MCF 10A (cell line): ENCODE measurements at regions not wholly inside any gene's neighbourhood (a gene's known extent, or its start where the extent isn't known, plus 50 kb on each side); places are given as distances from the start of the nearest gene placed in this dataset.

ENCODE experiments used
- BruUV-seq: library from RNA; stranded (reverse); fragments of 400-500 nt; replicated peaks from 2 replicates; lab custom pipeline; 2021; lab: Mats Ljungman, UMichigan
- CTCF ChIA-PET: fragments of 300-600 bp; sonication (Branson Sonifier 250); formaldehyde crosslinking; extraction: SDS; loops from one replicate; lab custom pipeline; 2021; ENCODE audit warnings: antibody characterized with exemption, inconsistent platforms; lab: Yijun Ruan, JAX
- POLR2A ChIA-PET: fragments of 300-600, 350-650 bp; sonication (Branson Sonifier 250); formaldehyde crosslinking; extraction: SDS; loops from one replicate; lab custom pipeline; 2020; ENCODE audit warnings: antibody characterized with exemption, inconsistent platforms; lab: Yijun Ruan, JAX
- DNase-seq: peaks from one replicate; pipeline ENCODE4 v3.0.0-alpha.2; 2018; ENCODE audit not compliant: unreplicated experiment
- H3K27ac Mint-ChIP-seq: one replicate; pipeline ENCODE4 v1.8.0; 2022; ENCODE audit warnings: mild to moderate bottlenecking, low read depth, mixed read lengths; ENCODE audit not compliant: unreplicated experiment
- H3K27me3 Mint-ChIP-seq: one replicate; pipeline ENCODE4 v1.8.0; 2022; ENCODE audit warnings: mixed read lengths; ENCODE audit not compliant: insufficient read depth, unreplicated experiment
- H3K36me3 Mint-ChIP-seq: one replicate; pipeline ENCODE4 v1.8.0; 2022; ENCODE audit warnings: mild to moderate bottlenecking, moderate library complexity, mixed read lengths; ENCODE audit not compliant: insufficient read depth, unreplicated experiment
- H3K4me1 Mint-ChIP-seq: one replicate; pipeline ENCODE4 v1.8.0; 2022; ENCODE audit warnings: mixed read lengths; ENCODE audit not compliant: insufficient read depth, unreplicated experiment
- H3K4me3 Mint-ChIP-seq: one replicate; pipeline ENCODE4 v1.8.0; 2022; ENCODE audit warnings: mild to moderate bottlenecking, moderate library complexity, mixed read lengths; ENCODE audit not compliant: unreplicated experiment
- H3K9me3 Mint-ChIP-seq: one replicate; pipeline ENCODE4 v1.8.0; 2022; ENCODE audit warnings: mixed read lengths; ENCODE audit not compliant: unreplicated experiment
- intact Hi-C: fragments of 100-400 bp; cut with micrococcal nuclease; formaldehyde crosslinking; loops from 2 replicates; pipeline ENCODE4 v1.14.1; 2022
- TF ChIP-seq, protein P1 (sequence below): fragments of 200-600 bp; IDR thresholded peaks from one replicate; pipeline ENCODE4 v1.8.0; 2022; ENCODE audit warnings: antibody characterized with exemption, mild to moderate bottlenecking; ENCODE audit not compliant: unreplicated experiment

DNA sequence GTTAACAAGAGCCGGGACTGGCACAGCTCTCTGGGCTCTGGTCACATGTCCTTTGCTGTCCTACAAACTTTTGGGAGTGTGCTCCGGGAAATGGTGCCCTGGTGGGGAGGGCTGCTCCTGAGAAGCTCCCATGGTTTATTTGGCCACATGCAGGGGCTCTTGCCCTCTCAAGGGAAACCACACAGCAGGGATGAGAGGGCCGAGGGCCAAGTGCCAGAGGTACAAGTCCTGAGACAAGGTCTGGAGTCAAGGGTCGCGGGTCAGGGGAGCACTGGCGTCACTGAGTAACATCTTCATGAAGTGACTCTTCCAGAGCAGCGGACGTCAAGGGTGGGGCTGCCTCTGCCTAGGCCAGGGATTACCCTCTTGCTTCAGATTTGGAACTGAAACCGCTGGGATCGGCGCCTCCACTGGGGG is 1160.6 kb downstream of the TBC1D22A start:
- intact Hi-C loops, result no loop called here
- H3K4me1 Mint-ChIP-seq, result no peaks in the 10 kb centered on the region
- no peaks in the 10 kb centered on the region for H3K27me3 Mint-ChIP-seq
- H3K4me3 Mint-ChIP-seq, result no peak overlapping the region
- H3K36me3 Mint-ChIP-seq, result no peaks in the 10 kb centered on the region
- TF ChIP-seq, protein P1, sequence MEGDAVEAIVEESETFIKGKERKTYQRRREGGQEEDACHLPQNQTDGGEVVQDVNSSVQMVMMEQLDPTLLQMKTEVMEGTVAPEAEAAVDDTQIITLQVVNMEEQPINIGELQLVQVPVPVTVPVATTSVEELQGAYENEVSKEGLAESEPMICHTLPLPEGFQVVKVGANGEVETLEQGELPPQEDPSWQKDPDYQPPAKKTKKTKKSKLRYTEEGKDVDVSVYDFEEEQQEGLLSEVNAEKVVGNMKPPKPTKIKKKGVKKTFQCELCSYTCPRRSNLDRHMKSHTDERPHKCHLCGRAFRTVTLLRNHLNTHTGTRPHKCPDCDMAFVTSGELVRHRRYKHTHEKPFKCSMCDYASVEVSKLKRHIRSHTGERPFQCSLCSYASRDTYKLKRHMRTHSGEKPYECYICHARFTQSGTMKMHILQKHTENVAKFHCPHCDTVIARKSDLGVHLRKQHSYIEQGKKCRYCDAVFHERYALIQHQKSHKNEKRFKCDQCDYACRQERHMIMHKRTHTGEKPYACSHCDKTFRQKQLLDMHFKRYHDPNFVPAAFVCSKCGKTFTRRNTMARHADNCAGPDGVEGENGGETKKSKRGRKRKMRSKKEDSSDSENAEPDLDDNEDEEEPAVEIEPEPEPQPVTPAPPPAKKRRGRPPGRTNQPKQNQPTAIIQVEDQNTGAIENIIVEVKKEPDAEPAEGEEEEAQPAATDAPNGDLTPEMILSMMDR, result no peak
- POLR2A ChIA-PET, result no interaction called here
- CTCF ChIA-PET, result no interaction called here
- BruUV-seq, result no TSS peak
- peaks cover 42% of the 10 kb centered on the region for H3K9me3 Mint-ChIP-seq
- no peak for DNase-seq
- no peak overlapping the region for H3K27ac Mint-ChIP-seq

DNA sequence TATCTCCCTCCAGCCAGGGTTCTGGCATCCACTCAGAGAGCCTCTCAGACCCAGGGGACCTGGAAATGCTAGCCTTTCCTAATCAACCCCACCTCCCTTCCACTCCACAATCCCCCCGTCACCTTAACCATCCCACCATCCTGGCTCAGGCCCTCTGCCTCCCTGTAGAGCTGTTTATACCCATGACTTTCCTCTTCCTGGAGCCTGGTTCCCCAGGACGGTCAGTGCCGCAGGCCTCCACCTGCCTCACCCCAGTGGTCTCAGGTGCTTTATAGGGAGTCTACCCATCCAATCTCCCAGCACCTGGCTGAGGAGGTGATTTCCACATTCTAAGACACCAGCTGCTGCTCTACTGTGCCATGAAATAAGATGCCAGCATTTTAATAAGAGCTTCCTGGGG is 1159.5 kb downstream of the TBC1D22A start:
- ChIA-PET CTCF (interaction anchor here (0.6 kb wide), 1 partner anchor 212 kb away, joined by 3 read pairs; no protein-coding TSS in a partner anchor), POLR2A (no interaction called here)
- no peak for DNase-seq
- Mint-ChIP-seq H3K4me1 (no peaks in the 10 kb centered on the region), H3K9me3 (peaks cover 36% of the 10 kb centered on the region), H3K4me3 (no peak overlapping the region), H3K27me3 (no peaks in the 10 kb centered on the region), H3K27ac (no peak overlapping the region), H3K36me3 (no peaks in the 10 kb centered on the region)
- intact Hi-C loops, result no loop called here
- no TSS peak for BruUV-seq
- TF ChIP-seq, protein P1, result no peak

DNA sequence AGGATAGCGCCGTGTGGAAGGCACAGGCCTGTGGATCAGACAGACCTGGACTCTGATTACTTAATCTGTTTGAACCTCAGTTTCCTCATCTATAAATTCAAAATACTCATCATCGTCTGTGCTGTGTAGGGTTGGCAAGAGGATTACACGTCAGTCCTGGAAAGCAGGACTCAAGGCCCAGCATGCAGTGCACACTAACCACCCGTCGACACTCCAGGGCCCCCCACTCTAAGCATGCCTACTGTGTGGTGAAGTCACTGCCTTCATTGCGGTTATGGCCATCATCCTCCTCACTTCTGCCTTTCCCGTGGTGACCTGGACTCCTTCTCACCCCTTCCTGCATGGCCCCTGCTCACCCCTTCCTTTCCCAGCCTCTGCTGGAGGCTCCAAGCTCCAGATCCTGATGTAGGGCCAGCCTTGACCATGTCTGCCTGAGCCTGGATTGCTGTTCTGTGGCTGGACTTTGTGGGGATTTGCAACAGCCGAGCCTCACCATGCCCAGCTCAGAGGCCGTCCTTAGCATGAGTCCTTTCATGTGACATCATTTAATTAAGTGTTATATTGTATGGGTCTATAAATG is 1158.0 kb downstream of the TBC1D22A start:
- Mint-ChIP-seq H3K27ac (no peak overlapping the region), H3K36me3 (no peaks in the 10 kb centered on the region), H3K9me3 (peaks cover 28% of the 10 kb centered on the region), H3K4me3 (no peak overlapping the region), H3K4me1 (no peaks in the 10 kb centered on the region), H3K27me3 (no peaks in the 10 kb centered on the region)
- intact Hi-C loops, result no loop called here
- ChIA-PET POLR2A (no interaction called here), CTCF (interaction anchor here (0.7 kb wide), 1 partner anchor 1075 kb away, joined by 3 read pairs; no protein-coding TSS in a partner anchor)
- no TSS peak for BruUV-seq
- TF ChIP-seq, protein P1, result no peak
- no peak for DNase-seq

DNA sequence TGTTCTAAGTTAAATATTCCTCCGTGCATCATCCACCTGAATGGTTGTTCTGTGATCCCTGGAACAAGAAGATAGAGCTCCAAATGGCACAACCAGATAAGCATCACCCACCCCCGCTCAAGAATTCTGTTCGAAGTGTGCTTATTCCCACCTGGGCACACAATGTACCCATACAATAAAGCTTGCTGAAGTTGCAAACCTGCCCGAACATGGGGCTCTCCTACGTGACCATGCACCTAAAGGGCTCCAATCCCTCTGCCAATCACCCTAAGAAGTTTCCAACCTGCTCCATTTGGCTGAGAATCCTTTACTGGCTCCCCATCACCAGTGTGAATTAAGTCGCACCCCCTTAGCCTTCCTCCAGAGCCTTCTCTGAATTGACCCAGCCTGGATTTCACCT is 1157.4 kb downstream of the TBC1D22A start:
- intact Hi-C loops, result no loop called here
- no TSS peak for BruUV-seq
- Mint-ChIP-seq H3K4me3 (no peak overlapping the region), H3K36me3 (no peaks in the 10 kb centered on the region), H3K4me1 (no peaks in the 10 kb centered on the region), H3K27me3 (no peaks in the 10 kb centered on the region), H3K9me3 (peaks cover 23% of the 10 kb centered on the region), H3K27ac (no peak overlapping the region)
- CTCF ChIA-PET, result no interaction called here
- no peak for DNase-seq
- TF ChIP-seq, protein P1, result no peak
- POLR2A ChIA-PET, result no interaction called here
